OCI-LY1 (cell line): ENCODE measurements at regions not wholly inside any gene's neighbourhood (a gene's known extent, or its start where the extent isn't known, plus 50 kb on each side); places are given as distances from the start of the nearest gene placed in this dataset.
"Not testable (repeated sequence)": the region's sequence is repeated elsewhere in the genome, so short reads cannot be mapped to it uniquely, and the experiment has no call there.

Source experiments
- H2AFZ ChIP-seq: fragments of 200-600 bp; sonication (generic), shearing (Covaris generic); 2 replicates; pipeline ENCODE4 v1.6.0; 2014; ENCODE audit warnings: antibody characterized with exemption, mild to moderate bottlenecking, low read length
- H3F3A ChIP-seq: fragments of 200-600 bp; sonication (generic), shearing (Covaris generic); 2 replicates; pipeline ENCODE4 v1.6.0; 2014; ENCODE audit warnings: mild to moderate bottlenecking, antibody characterized with exemption, low read length, moderate library complexity; ENCODE audit not compliant: insufficient read depth
- H3K27ac ChIP-seq: fragments of 200-600 bp; sonication (generic); 2 replicates; pipeline ENCODE4 v1.5.1; 2014; ENCODE audit warnings: low read length, mixed run types, mild to moderate bottlenecking, low read depth; ENCODE audit not compliant: poor library complexity, severe bottlenecking
- H3K27me3 ChIP-seq: fragments of 200-600 bp; sonication (generic); 2 replicates; pipeline ENCODE4 v1.6.0; 2014; ENCODE audit warnings: antibody characterized with exemption, mild to moderate bottlenecking, low read length, moderate library complexity; ENCODE audit not compliant: insufficient read depth
- H3K36me3 ChIP-seq: fragments of 200-600 bp; sonication (generic); 2 replicates; pipeline ENCODE4 v1.6.1; 2014; ENCODE audit warnings: mild to moderate bottlenecking, antibody characterized with exemption, low read length, moderate library complexity, mixed read lengths; ENCODE audit not compliant: insufficient read depth
- H3K4me1 ChIP-seq: fragments of 200-600 bp; sonication (generic); 2 replicates; pipeline ENCODE4 v1.5.1; 2014; ENCODE audit warnings: mild to moderate bottlenecking, low read length, moderate library complexity; ENCODE audit not compliant: insufficient read depth, severe bottlenecking
- H3K4me2 ChIP-seq: fragments of 200-600 bp; sonication (generic), shearing (Covaris generic); 2 replicates; pipeline ENCODE4 v1.6.1; 2014; ENCODE audit warnings: low read length
- H3K4me3 ChIP-seq: fragments of 200-600 bp; sonication (generic); 2 replicates; pipeline ENCODE4 v1.5.1; 2014; ENCODE audit warnings: low read length, low read depth, mild to moderate bottlenecking, mixed read lengths; ENCODE audit not compliant: poor library complexity, severe bottlenecking
- H3K79me2 ChIP-seq: fragments of 200-600 bp; shearing (Covaris generic); 2 replicates; pipeline ENCODE4 v1.6.1; 2016; ENCODE audit warnings: mixed run types, low read length, mixed read lengths; ENCODE audit not compliant: insufficient read depth
- H3K9ac ChIP-seq: fragments of 200-600 bp; sonication (generic), shearing (Covaris generic); 2 replicates; pipeline ENCODE4 v1.6.1; 2014; ENCODE audit warnings: mild to moderate bottlenecking, low read length, mixed read lengths
- H3K9me2 ChIP-seq: fragments of 200-600 bp; sonication (generic), shearing (Covaris generic); 2 replicates; pipeline ENCODE4 v1.6.1; 2014; ENCODE audit warnings: low read depth, mild to moderate bottlenecking, low read length, mixed read lengths
- H3K9me3 ChIP-seq: fragments of 200-600 bp; shearing (Covaris generic); 2 replicates; pipeline ENCODE4 v1.6.1; 2014; ENCODE audit warnings: low read length, mixed read lengths
- H4K20me1 ChIP-seq: fragments of 200-600 bp; sonication (generic), shearing (Covaris generic); 2 replicates; pipeline ENCODE4 v1.6.0; 2016; ENCODE audit warnings: mild to moderate bottlenecking, low read length; ENCODE audit not compliant: insufficient read depth
- CTCF ChIP-seq: fragments of 200-600 bp; sonication (generic), shearing (Covaris generic); IDR thresholded peaks from 2 replicates; pipeline ENCODE4 v1.5.1; 2017; ENCODE audit warnings: mild to moderate bottlenecking, antibody characterized with exemption, low read length, moderate library complexity, mixed read lengths
- EZH2 ChIP-seq: fragments of 200-600 bp; sonication (generic), shearing (Covaris generic); IDR thresholded peaks from 2 replicates; pipeline ENCODE4 v1.8.0; 2017; ENCODE audit warnings: borderline replicate concordance, mixed run types, mild to moderate bottlenecking, antibody characterized with exemption, low read length, moderate library complexity, mixed read lengths

DNA sequence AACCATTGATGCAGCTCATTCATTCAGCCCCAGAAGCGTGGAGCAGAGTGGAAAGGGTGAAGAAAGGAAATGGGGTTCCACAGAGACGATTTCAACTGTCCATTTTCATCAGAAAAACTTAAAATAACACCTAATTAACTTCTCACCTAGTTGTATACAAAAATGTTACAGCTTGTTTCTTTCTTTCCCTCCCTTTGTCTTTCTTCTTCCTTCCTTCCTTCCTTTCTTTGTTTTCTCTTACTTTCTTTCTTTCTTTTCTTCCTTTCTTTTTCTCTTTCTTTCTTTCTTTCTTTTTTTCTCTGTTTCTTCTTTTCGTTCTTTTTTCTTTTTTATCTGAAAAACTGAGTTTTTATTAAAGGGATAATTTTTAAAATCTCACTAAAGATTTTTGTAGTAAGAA is 105.9 kb upstream of the GNAI1 start:
- Histone ChIP-seq H3F3A (no peaks in the 10 kb centered on the region), H3K27me3 (no peaks in the 10 kb centered on the region), H3K4me3 (no peak overlapping the region), H3K79me2 (no peaks in the 10 kb centered on the region), H3K4me2 (no peak overlapping the region), H4K20me1 (no peaks in the 10 kb centered on the region), H3K9ac (no peak overlapping the region), H3K4me1 (no peaks in the 10 kb centered on the region), H3K9me2 (no peaks in the 10 kb centered on the region), H3K27ac (no peak overlapping the region), H3K9me3 (no peaks in the 10 kb centered on the region), H2AFZ (no peak overlapping the region), H3K36me3 (no peaks in the 10 kb centered on the region)
- TF ChIP-seq EZH2 = no peak
- TF ChIP-seq CTCF = no peak

DNA sequence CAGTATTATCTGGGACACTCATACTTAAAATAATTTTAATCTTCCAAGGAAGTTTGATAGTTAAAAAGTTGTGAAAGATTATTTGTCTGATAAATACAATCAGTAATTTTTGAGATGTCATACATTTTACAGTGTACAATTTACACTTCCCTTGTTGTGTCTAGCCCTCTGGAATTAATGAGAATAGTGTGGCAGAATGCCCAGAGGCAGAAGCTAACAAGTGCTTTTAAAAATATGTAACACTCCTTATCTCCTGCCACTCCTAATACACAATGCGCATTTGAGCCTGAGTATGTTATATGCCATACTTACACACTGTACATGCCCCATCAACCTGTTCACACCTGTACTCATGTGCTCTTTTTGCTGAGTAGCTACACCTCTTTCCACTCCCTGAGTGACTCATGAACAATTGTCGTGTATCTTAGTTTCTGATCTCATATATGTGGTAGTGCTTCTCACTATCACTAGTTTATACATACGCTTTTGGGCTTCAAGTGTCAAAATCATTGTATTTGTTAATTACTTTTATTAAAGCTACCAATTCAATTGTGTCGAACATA is 106.9 kb upstream of the GNAI1 start:
- Histone ChIP-seq H3K9me2 (no peaks in the 10 kb centered on the region), H3F3A (no peaks in the 10 kb centered on the region), H3K4me2 (no peak overlapping the region), H3K4me3 (no peak overlapping the region), H3K27ac (no peak overlapping the region), H3K9me3 (no peaks in the 10 kb centered on the region), H2AFZ (no peak overlapping the region), H3K27me3 (no peaks in the 10 kb centered on the region), H3K9ac (no peak overlapping the region), H3K36me3 (no peaks in the 10 kb centered on the region), H3K79me2 (no peaks in the 10 kb centered on the region), H4K20me1 (no peaks in the 10 kb centered on the region), H3K4me1 (no peaks in the 10 kb centered on the region)
- TF ChIP-seq CTCF (no peak), EZH2 (no peak)

- H3K9me3 ChIP-seq = no peaks in the 10 kb centered on the region
- no peaks in the 10 kb centered on the region for H3K9me2 ChIP-seq
- H3K36me3 ChIP-seq = no peaks in the 10 kb centered on the region
- H3K79me2 ChIP-seq = no peaks in the 10 kb centered on the region
- H3K27me3 ChIP-seq = no peaks in the 10 kb centered on the region
- no peak overlapping the region for H3K4me3 ChIP-seq
- H3F3A ChIP-seq = no peaks in the 10 kb centered on the region
- no peak overlapping the region for H2AFZ ChIP-seq
- no peak overlapping the region for H3K4me2 ChIP-seq
- TF ChIP-seq CTCF (no peak), EZH2 (no peak)
- no peak overlapping the region for H3K9ac ChIP-seq
- H3K27ac ChIP-seq = no peak overlapping the region
- H3K4me1 ChIP-seq = no peaks in the 10 kb centered on the region
- no peaks in the 10 kb centered on the region for H4K20me1 ChIP-seq
These were observed 107.9 kb upstream of the GNAI1 start for GRCh38 chr7:80026766-80027165.

- not testable (repeated sequence) for H3K9ac ChIP-seq, H3K79me2 ChIP-seq, H3K9me2 ChIP-seq, H3K36me3 ChIP-seq, H3K27me3 ChIP-seq, H3F3A ChIP-seq, H4K20me1 ChIP-seq, H3K4me2 ChIP-seq, H3K4me1 ChIP-seq, H3K4me3 ChIP-seq, H3K9me3 ChIP-seq, H3K27ac ChIP-seq, H2AFZ ChIP-seq
These were observed 114.4 kb upstream of the GNAI1 start for GRCh38 chr7:80020277-80020676.

- H3K9me2 ChIP-seq, H3K4me2 ChIP-seq, H3K4me3 ChIP-seq, H3K36me3 ChIP-seq, H3K79me2 ChIP-seq, H4K20me1 ChIP-seq, H3K27ac ChIP-seq, H3K9me3 ChIP-seq, H3K9ac ChIP-seq, H2AFZ ChIP-seq, H3K4me1 ChIP-seq, H3F3A ChIP-seq, H3K27me3 ChIP-seq: not testable (repeated sequence)
These were observed 114.8 kb upstream of the GNAI1 start for GRCh38 chr7:80019809-80020207.
